HuH-7.5 (cell line): ENCODE measurements at regions not wholly inside any gene's neighbourhood (a gene's known extent, or its start where the extent isn't known, plus 50 kb on each side); places are given as distances from the start of the nearest gene placed in this dataset.
"Not testable (repeated sequence)": the region's sequence is repeated elsewhere in the genome, so short reads cannot be mapped to it uniquely, and the experiment has no call there.

Source experiments
- DNase-seq: peaks from one replicate; pipeline ENCODE4 v3.0.0; 2011; ENCODE audit warnings: low spot score

- no peak for DNase-seq
Measured at GRCh38 chr2:120628248-120628647, 107.4 kb upstream of the GLI2 start.

DNA sequence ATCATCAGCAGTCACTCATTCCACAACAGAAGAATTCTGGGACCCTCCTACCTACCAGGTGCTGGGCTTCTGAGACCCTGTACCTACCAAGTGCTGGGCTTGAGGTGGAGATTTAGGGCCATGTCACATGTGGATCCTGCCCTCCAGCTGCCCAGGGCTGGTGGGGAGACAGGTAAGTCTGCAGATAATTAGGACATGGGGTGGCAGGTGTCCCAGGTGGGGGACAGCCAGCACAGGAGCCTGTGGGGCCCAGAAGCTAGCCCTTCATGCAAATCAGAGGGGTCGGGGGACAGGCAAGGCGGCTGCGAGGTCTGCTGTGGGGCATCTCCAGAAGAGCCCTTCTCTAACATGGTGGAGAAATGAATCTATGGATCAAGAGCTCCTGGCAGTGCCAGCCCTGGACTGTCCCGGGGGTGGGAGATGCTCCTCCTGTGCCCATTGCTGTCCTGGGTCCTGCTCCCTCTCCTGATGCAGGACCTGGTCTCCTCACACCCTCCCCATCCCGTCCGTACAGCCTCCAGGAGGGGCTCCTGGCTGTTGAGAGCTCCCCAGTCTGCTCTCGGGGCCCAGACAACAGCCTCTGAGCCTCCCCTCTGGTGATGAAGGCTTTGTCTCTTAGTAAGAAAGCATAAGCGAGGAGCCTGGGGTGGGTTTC is 106.3 kb upstream of the GLI2 start:
- DNase-seq = no peak

DNA sequence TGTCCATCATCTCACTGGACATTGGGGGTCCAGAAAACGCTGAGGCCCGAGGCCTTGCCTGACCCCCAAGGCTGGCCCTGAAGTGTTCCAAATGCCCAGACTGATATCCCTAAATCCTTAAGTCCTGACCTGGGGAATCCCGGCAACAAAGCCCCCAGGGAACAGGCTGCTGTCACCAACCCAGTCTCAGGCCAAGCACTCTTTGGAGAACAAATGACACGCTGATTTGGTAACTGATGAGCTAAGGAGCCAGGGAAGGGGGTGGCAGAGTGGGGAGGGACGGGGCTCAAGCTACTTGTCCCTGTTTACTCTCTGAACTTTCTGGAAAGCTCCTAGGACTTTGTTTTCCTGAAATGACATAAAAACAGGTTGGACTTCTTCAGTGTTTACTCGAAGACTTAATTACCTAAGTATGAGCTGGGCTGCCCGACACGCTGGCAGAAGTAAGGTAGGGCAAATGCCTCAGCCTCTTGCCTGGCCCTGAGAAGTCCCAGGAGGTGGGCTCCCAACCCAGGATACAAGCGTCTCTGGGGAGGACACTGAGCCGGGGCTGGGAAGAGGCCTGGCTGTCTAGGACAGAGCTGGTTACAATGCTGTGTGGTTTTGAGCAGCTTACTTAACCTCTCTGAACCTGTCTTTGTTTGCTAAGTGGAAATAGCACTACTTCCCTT is 105.5 kb upstream of the GLI2 start:
- DNase-seq = no peak

GRCh38 chr2:120631236-120631635 is 104.4 kb upstream of the GLI2 start:
- no peak for DNase-seq

DNA sequence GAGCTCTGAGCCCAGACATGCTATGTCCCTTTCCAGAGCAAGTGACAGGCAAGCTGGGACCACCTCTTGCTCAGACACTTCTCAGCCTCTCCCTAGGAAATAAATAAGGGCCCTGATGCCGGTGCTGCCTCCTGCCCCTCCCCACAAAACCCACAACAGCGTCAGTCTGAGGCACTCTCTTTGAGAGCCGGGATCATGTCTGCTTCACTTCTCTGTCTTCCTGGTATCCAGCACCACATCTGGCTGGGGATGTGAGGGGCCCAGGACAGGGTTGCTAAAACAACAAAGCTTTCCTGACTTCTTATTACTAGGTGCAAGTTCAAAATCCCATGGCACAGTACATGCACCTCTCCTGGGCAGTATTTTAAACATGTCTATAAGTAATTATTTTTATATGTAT is 103.9 kb upstream of the GLI2 start:
- DNase-seq = no peak

GRCh38 chr2:120632796-120633646 is 102.6 kb upstream of the GLI2 start:
- DNase-seq = no peak

- DNase-seq = no peak
Measured at GRCh38 chr2:120634533-120634932, 101.1 kb upstream of the GLI2 start.

DNA sequence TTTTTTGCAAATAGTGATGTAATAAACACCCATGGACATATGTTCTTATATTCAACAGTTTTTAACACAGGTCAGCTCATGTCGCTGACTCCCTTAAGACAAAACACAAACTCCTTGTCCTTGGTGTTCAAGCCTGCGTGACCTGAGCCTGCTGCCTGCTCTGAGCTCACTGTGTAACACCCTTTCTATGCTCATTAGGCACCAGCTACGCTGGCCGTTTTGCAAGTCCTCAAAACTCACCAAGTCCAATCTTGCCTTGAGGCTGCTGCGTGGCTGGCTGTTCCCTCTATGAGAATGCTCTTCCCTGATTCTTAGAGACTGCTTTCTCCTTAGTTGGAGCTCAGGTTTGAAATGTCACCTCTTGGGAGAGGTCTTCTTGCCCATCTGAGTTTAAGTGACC is 100.5 kb upstream of the GLI2 start:
- DNase-seq = no peak

DNA sequence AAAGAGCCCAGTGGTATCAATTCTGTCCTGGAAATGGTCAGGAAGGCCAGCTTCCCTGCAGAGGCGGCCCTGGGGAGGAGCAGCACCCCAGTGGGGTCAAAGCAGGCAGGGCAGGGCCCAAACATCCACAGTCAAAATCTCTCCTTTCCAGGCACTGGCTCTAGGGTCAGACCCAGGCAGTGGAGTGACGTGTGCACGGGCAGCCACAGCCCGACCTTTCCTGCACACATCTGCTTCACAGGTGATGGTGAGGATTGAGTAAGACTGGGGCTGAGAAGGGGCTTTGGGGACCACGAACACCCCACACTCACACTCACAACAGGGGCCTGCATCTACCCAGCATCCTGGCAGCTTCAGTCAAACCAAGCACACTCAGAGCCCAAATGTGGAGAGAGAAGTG is 97.8 kb upstream of the GLI2 start:
- DNase-seq = no peak

- DNase-seq = no peak
Measured at GRCh38 chr2:120638450-120638849, 97.2 kb upstream of the GLI2 start.

- no peak for DNase-seq
Measured at GRCh38 chr2:120641366-120641771, 94.3 kb upstream of the GLI2 start.

GRCh38 chr2:120642646-120643045 is 93.0 kb upstream of the GLI2 start:
- DNase-seq = no peak

DNA sequence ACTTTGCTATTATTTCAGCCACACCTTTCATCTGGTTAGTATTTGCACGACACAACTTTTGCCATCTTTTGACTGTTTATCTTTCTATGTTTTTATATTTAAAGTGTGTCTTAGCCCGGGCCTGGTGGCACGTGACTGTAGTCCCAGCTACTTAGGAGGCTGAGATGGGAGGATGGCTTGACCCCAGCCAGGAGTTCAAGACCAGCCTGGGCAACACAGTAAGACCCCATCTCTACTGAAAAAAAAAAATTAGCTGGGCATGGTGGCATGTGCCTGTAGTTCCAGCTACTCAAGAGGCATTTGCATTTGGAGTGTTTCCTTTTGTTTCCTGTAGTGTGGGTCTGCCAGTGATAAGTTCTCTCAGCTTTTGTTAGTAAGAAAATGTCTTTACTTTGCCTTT is 88.7 kb upstream of the GLI2 start:
- no peak for DNase-seq

- no peak for DNase-seq
Measured at GRCh38 chr2:120647487-120647886, 88.2 kb upstream of the GLI2 start.

DNA sequence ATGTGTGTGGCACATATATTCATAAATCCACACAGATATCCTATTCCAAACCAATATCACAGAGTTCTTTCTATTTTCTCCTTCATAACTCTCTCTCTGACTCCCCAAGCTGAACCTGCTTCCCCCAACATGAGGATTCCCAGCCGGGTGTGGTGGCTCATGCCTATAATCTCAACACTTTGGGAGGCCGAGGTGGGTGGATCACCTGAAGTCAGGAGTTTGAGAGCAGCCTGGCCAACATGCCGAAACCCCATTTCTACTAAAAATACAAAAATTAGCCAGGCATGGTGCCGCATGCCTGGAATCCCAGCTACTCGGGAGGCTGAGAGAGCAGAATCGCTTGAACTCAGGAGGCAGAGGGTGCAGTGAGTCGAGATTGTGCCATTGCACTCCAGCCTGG is 86.3 kb upstream of the GLI2 start:
- DNase-seq = not testable (repeated sequence)

DNA sequence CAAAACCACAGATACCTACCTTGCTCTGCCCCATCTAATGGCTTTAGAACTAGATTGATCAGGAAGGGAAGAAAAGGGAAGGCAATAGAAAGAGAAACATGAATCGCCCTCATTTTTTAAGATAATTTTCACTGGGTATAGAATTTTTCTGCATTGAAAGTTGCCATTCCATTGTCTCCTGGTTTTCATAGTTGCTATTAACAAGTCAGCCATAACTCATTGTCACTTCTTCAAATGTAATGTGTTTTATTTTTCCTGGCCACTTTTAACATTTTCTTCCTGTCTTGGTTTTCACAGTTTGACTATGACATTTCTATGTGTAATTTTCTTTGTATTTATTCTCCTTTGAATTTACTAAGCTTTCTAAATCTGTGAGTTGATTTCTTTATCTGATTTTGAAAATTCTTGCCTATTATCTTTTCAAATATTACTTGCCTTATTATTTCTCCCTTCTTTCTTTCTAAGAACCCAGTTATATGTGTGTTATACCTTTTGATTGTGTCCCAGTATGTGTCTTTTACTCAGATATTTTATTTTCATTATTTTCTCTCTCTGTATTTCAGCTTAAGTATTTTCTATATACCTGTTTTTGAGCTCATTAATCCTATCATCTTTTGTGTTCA is 85.5 kb upstream of the GLI2 start:
- DNase-seq = no peak

- DNase-seq = no peak
Measured at GRCh38 chr2:120651818-120652217, 83.8 kb upstream of the GLI2 start.

GRCh38 chr2:120653046-120653445 is 82.6 kb upstream of the GLI2 start:
- DNase-seq = no peak

- DNase-seq = no peak
Measured at GRCh38 chr2:120653871-120654270, 81.8 kb upstream of the GLI2 start.

DNA sequence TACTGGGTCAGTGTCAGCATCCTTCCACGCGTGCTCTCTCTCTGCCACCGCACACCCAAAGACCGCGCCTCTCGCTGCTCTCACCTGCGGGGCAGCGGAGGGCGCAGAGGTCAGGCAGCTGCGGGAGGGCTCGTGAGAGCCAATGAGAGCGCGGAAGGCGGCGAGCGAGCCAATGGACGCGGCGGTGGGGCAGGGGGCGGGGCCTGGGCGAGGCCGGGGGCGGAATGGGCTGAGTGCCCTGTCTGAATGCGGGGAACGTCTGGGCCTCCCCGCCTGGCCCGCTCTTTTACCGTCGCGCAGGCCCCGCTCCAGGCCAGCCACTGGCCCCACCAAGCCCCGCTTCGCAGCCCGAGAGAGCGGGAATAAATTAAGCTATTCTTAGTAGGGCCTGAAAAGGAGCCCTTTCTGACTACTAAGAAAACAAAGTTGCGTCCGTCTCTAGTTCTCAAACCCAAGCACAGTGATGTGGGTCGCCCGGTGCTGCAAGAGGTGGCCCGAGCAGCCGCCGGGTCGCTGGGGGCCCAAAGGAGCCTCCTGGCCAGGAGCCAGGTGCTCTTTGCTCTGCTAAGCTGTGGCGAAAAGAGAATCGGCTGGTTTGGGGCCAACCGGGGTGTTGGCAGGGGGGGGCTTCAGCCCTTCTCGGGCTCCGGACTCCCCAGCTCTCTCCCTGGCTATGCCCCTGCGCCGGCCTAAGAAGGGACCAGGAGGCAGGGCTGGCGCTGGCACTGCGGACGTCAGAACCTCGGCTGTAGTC is 81.1 kb upstream of the GLI2 start:
- DNase-seq = no peak

- no peak for DNase-seq
Measured at GRCh38 chr2:120656273-120656950, 79.3 kb upstream of the GLI2 start.
